ENCODE measurements at regions not wholly inside any gene's neighbourhood (a gene's known extent, or its start where the extent isn't known, plus 50 kb on each side); places are given as distances from the start of the nearest gene placed in this dataset.

DNA sequence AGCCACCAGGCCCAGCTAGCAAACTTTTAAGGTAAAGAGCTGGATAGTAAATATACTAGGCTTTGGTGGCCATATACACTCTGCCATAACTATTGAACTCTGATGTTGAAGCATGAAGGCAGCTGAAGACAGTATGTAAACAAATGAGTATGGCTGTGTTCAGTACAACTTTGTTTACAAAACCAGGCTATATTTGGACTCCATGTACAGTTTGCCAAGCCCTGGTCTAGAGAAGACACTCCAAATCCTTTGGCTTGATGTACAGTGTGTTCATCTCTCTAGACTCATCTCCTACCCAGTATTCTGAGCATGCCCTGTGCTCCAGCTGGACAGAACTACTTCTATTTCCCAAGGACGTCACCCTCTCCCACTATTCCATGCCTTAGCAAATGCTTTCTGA lies 54.3 kb upstream of the MEGF10 start:
- Mint-ChIP-seq H3K27me3 (no peaks in the 10 kb centered on the region), H3K4me1 (peaks cover under 1% of the 10 kb centered on the region), H3K27ac (no peak overlapping the region), H3K36me3 (ENCODE audit: low read depth) (peaks cover 2% of the 10 kb centered on the region), H3K9me3 (ENCODE audit: low read depth) (no peaks in the 10 kb centered on the region), H3K4me3 (no peak overlapping the region)
- DNase-seq (no peak), ATAC-seq (no peak)
- POLR2A ChIA-PET: interaction anchor here (0.5 kb wide), 1 partner anchor 314 kb away, joined by 4 read pairs; no protein-coding TSS in a partner anchor
- CTCF ChIA-PET: no interaction called here
- intact Hi-C loops (cut with DNase I, micrococcal nuclease): no loop called here
